A549 (cell line): ENCODE measurements at regions not wholly inside any gene's neighbourhood (a gene's known extent, or its start where the extent isn't known, plus 50 kb on each side); places are given as distances from the start of the nearest gene placed in this dataset.

ENCODE experiments used
- ATAC-seq, 2 experiments: fragments of 200-7000 bp in 1 of 2; fragments of >200 bp in 1 of 2; cut with Nextera tagmentation in 1 of 2; cut with Tn5 transposase in 1 of 2; 3 replicates each; pipeline versions ENCODE4 v1.8.0 to v1.9.1; 2018 to 2020; ENCODE audit warnings: mild to moderate bottlenecking in 1 of 2, moderate library complexity in 1 of 2
- CTCF ChIA-PET: fragments of 300-600 bp; sonication (Branson Sonifier 250); formaldehyde crosslinking; extraction: SDS; loops from one replicate; lab custom pipeline; 2021; ENCODE audit warnings: antibody characterized with exemption, inconsistent platforms; lab: Yijun Ruan, JAX
- POLR2A ChIA-PET: fragments of 350-600 bp; formaldehyde crosslinking; extraction: SDS; loops from one replicate; lab custom pipeline; 2021; ENCODE audit warnings: antibody characterized with exemption, inconsistent platforms; lab: Yijun Ruan, JAX
- DNase-seq, 2 experiments: peaks; one replicate each; pipeline versions ENCODE4 v3.0.0 to v3.0.0-alpha.2; 2011 to 2016; ENCODE audit warnings: low read depth in 1 of 2, low spot score in 1 of 2
- FAIRE-seq: peaks from 2 replicates; lab custom pipeline; 2011; peaks lifted over from hg19 to GRCh38; lab: Jason Lieb, UNC
- H3K27ac ChIP-seq, 2 experiments: fragments of >200 bp; sonication (Bioruptor Twin); formaldehyde crosslinking; 3 replicates each; pipeline ENCODE4 v1.5.1; 2016 to 2017
- H3K4me1 ChIP-seq: fragments of >200 bp; sonication (Bioruptor Twin); formaldehyde crosslinking; 3 replicates; pipeline ENCODE4 v1.6.1; 2016
- H3K4me2 ChIP-seq: fragments of >200 bp; sonication (Bioruptor Twin); formaldehyde crosslinking; 3 replicates; pipeline ENCODE4 v1.6.1; 2016
- H3K4me3 ChIP-seq: fragments of >200 bp; sonication (Bioruptor Twin); formaldehyde crosslinking; 3 replicates; pipeline ENCODE4 v1.5.1; 2016
- H3K9me3 ChIP-seq: fragments of >200 bp; sonication (Bioruptor Twin); formaldehyde crosslinking; 3 replicates; pipeline ENCODE4 v1.6.1; 2016
- ATOH8 ChIP-seq: fragments of 250-450 bp; sonication (Bioruptor Pico); IDR thresholded peaks from 2 replicates; pipeline ENCODE4 v1.5.0; 2020; ENCODE audit warnings: low read depth, mild to moderate bottlenecking, moderate library complexity
- BCL3 ChIP-seq: fragments of >200 bp; sonication (Bioruptor Twin); formaldehyde crosslinking; IDR thresholded peaks from 3 replicates; pipeline ENCODE4 v1.6.1; 2016
- BHLHE40 ChIP-seq: IDR thresholded peaks from 2 replicates; pipeline ENCODE4 v1.6.1; 2012; ENCODE audit warnings: low read depth, low read length, inconsistent platforms
- CEBPB ChIP-seq, 2 experiments: fragments of >200 bp in 1 of 2; sonication (Bioruptor Twin) in 1 of 2; formaldehyde crosslinking in 1 of 2; IDR thresholded peaks; 2 replicates each; pipeline ENCODE4 v1.6.1; 2012 to 2016
- CHD2 ChIP-seq: fragments of 150-350 bp; IDR thresholded peaks from 2 replicates; pipeline ENCODE4 v1.6.1; 2014; ENCODE audit warnings: low read length; ENCODE audit not compliant: partially characterized antibody
- CHD4 ChIP-seq: fragments of 200-600 bp; sonication (generic); IDR thresholded peaks from 2 replicates; pipeline ENCODE4 v1.6.1; 2016; ENCODE audit warnings: antibody characterized with exemption, mild to moderate bottlenecking, borderline replicate concordance
- CTCF ChIP-seq: fragments of >200 bp; sonication (Bioruptor Twin); formaldehyde crosslinking; IDR thresholded peaks from 3 replicates; pipeline ENCODE4 v1.5.1; 2016
- EHF ChIP-seq: fragments of 250-450 bp; sonication (Bioruptor Pico); IDR thresholded peaks from 2 replicates; pipeline ENCODE4 v1.5.0; 2020; ENCODE audit warnings: mild to moderate bottlenecking
- ELK1 ChIP-seq: fragments of 150-350 bp; IDR thresholded peaks from 2 replicates; pipeline ENCODE4 v1.6.1; 2014; ENCODE audit warnings: low read depth, mild to moderate bottlenecking, low read length
- FOSB ChIP-seq: fragments of 250-450 bp; sonication (Bioruptor Pico); IDR thresholded peaks from 2 replicates; pipeline ENCODE4 v1.5.0; 2020; ENCODE audit warnings: mild to moderate bottlenecking, moderate library complexity
- FOSL2 ChIP-seq, 2 experiments: fragments of 450-650 bp in 1 of 2; fragments of >200 bp in 1 of 2; sonication (Bioruptor Twin) in 1 of 2; formaldehyde crosslinking; IDR thresholded peaks; 2 replicates each; pipeline versions ENCODE4 v1.5.0 to v1.6.1; 2016 to 2020; ENCODE audit warnings: mild to moderate bottlenecking in 1 of 2, moderate library complexity in 1 of 2
- GATA3 ChIP-seq: IDR thresholded peaks from 2 replicates; pipeline ENCODE4 v1.6.1; 2012; ENCODE audit warnings: borderline replicate concordance
- HDAC2 ChIP-seq: fragments of 200-600 bp; sonication (generic); IDR thresholded peaks from 2 replicates; pipeline ENCODE4 v1.6.1; 2016
- HEYL ChIP-seq: fragments of 250-450 bp; sonication (Bioruptor Pico); IDR thresholded peaks from 2 replicates; pipeline ENCODE4 v1.8.0; 2021; ENCODE audit warnings: mild to moderate bottlenecking, moderate library complexity
- HOXA7 ChIP-seq: fragments of 250-450 bp; sonication (Bioruptor Pico); IDR thresholded peaks from 2 replicates; pipeline ENCODE4 v1.5.0; 2020; ENCODE audit warnings: mild to moderate bottlenecking, moderate library complexity
- KDM1A ChIP-seq: fragments of 200-600 bp; sonication (generic); IDR thresholded peaks from 2 replicates; pipeline ENCODE4 v1.6.1; 2016; ENCODE audit warnings: low read depth, mild to moderate bottlenecking
- MAZ ChIP-seq: fragments of 150-350 bp; IDR thresholded peaks from 2 replicates; pipeline ENCODE4 v1.6.1; 2014; ENCODE audit warnings: antibody characterized with exemption, low read depth, low read length, borderline replicate concordance
- PHF8 ChIP-seq: fragments of 200-600 bp; sonication (generic); IDR thresholded peaks from 2 replicates; pipeline ENCODE4 v1.6.1; 2016; ENCODE audit warnings: low read depth, mild to moderate bottlenecking, antibody characterized with exemption, moderate library complexity, borderline replicate concordance
- RARB ChIP-seq: fragments of 250-450 bp; sonication (Bioruptor Pico); IDR thresholded peaks from 2 replicates; pipeline ENCODE4 v1.8.0; 2021; ENCODE audit warnings: mild to moderate bottlenecking, moderate library complexity
- RNF2 ChIP-seq: fragments of 200-600 bp; sonication (generic); IDR thresholded peaks from 2 replicates; pipeline ENCODE4 v1.6.1; 2016; ENCODE audit warnings: low read depth, mild to moderate bottlenecking, antibody characterized with exemption, moderate library complexity, borderline replicate concordance
- SMC3 ChIP-seq: fragments of >200 bp; sonication (Bioruptor Twin); formaldehyde crosslinking; IDR thresholded peaks from 3 replicates; pipeline ENCODE4 v1.6.1; 2018; ENCODE audit warnings: inconsistent platforms
- SREBF2 ChIP-seq: fragments of 450-650 bp; IDR thresholded peaks from 2 replicates; pipeline ENCODE4 v1.6.1; 2014; ENCODE audit warnings: mild to moderate bottlenecking, moderate library complexity
- USF2 ChIP-seq: fragments of 450-650 bp; IDR thresholded peaks from 2 replicates; pipeline ENCODE4 v1.6.1; 2014; ENCODE audit warnings: antibody characterized with exemption
- WGBS: methylation state at CpG from one replicate; pipeline ENCODE4 v1.1.6; 2017; ENCODE audit errors: missing lambda C conversion rate; 5-methylcytosine and 5-hydroxymethylcytosine counted together

- H3K4me3 ChIP-seq: no peak overlapping the region
- ATAC-seq: no peak
- WGBS: 14% methylated on average over 1 of the region's 2 CpGs
- POLR2A ChIA-PET: no interaction called here
- no peak for TF ChIP-seq USF2
- TF ChIP-seq BHLHE40: no peak
- no peak for TF ChIP-seq CHD4
- TF ChIP-seq HOXA7 (CRISPR knock-in tag): no peak
- no peak for TF ChIP-seq SMC3
- no peak for TF ChIP-seq PHF8
- no peak for TF ChIP-seq HDAC2
- no peak for TF ChIP-seq CEBPB (IDR thresholded peaks at IDR 0.05)
- TF ChIP-seq BCL3: no peak
- TF ChIP-seq ELK1: no peak
- no peak for TF ChIP-seq SREBF2
- no peak for TF ChIP-seq EHF (CRISPR knock-in tag)
- TF ChIP-seq FOSL2 (IDR thresholded peaks at IDR 0.05): no peak
- TF ChIP-seq FOSL2 (CRISPR knock-in tag; IDR thresholded peaks at IDR 0.05): no peak
- no peak for TF ChIP-seq HEYL (CRISPR knock-in tag)
- no peak for FAIRE-seq
- no peaks in the 10 kb centered on the region for H3K4me1 ChIP-seq
- no peak overlapping the region for H3K27ac ChIP-seq
- no peaks in the 10 kb centered on the region for H3K9me3 ChIP-seq
- CTCF ChIA-PET: no interaction called here
- DNase-seq: no peak
- H3K4me2 ChIP-seq: no peak overlapping the region
Measured at GRCh38 chrX:149161435-149162088, 343.5 kb downstream of the IDS start.

- no peak for DNase-seq
- ChIA-PET CTCF (no interaction called here), POLR2A (no interaction called here)
- Histone ChIP-seq H3K4me2 (no peak overlapping the region), H3K27ac (no peak overlapping the region), H3K9me3 (no peaks in the 10 kb centered on the region), H3K4me3 (no peak overlapping the region), H3K4me1 (no peaks in the 10 kb centered on the region)
- no peak for FAIRE-seq
- ATAC-seq: no peak
- WGBS: 0% methylated on average over 1 of the region's 1 CpG
- TF ChIP-seq MAZ (no peak), GATA3 (no peak), CHD2 (no peak), BHLHE40 (no peak), CTCF (no peak), RARB (CRISPR knock-in tag) (no peak), SREBF2 (no peak)
Measured at GRCh38 chrX:149157976-149158375, 347.1 kb downstream of the IDS start.

GRCh38 chrX:149152941-149153340, 352.2 kb downstream of the IDS start:
- H3K27ac ChIP-seq: no peak overlapping the region
- DNase-seq (no peak), FAIRE-seq (no peak)

More at GRCh38 chrX:149152941-149153340, 352.2 kb downstream of the IDS start:
- Histone ChIP-seq H3K9me3 (no peaks in the 10 kb centered on the region), H3K4me1 (no peaks in the 10 kb centered on the region), H3K4me2 (no peak overlapping the region), H3K4me3 (no peak overlapping the region)
- no peak for TF ChIP-seq ATOH8 (CRISPR knock-in tag)
- TF ChIP-seq FOSB (CRISPR knock-in tag): no peak
- no peak for TF ChIP-seq MAZ
- no peak for TF ChIP-seq KDM1A
- TF ChIP-seq RNF2: no peak
- POLR2A ChIA-PET: no interaction called here
- 5% methylated on average over 3 of the region's 3 CpGs for WGBS
- CTCF ChIA-PET: no interaction called here
- no peak for ATAC-seq
